B cell (primary cell): ENCODE measurements at regions not wholly inside any gene's neighbourhood (a gene's known extent, or its start where the extent isn't known, plus 50 kb on each side); places are given as distances from the start of the nearest gene placed in this dataset.

Experiments
- ATAC-seq: fragments of 200-7000 bp; cut with Tn5 transposase; one replicate; pipeline ENCODE4 v1.10.0; 2021; ENCODE audit warnings: low read depth, mild to moderate bottlenecking, moderate number of reproducible peaks, moderate library complexity
- CTCF ChIA-PET: fragments of 350-600 bp; sonication (Branson Sonifier 250); formaldehyde crosslinking; loops from one replicate; lab custom pipeline; 2021; ENCODE audit warnings: antibody characterized with exemption, inconsistent platforms; lab: Charles Lee
- POLR2A ChIA-PET: fragments of 350-600 bp; sonication (Branson Sonifier 250); formaldehyde crosslinking; loops from one replicate; lab custom pipeline; 2021; ENCODE audit warnings: antibody characterized with exemption; lab: Charles Lee
- DNase-seq: peaks from one replicate; pipeline ENCODE4 v3.0.0; 2013
- H2AFZ ChIP-seq: 2 replicates; pipeline ENCODE4 v1.6.1; 2012; ENCODE audit warnings: mild to moderate bottlenecking, low read depth, low read length; ENCODE audit not compliant: insufficient read depth, poor library complexity, severe bottlenecking
- H3K27ac ChIP-seq, 2 donors: 1 replicate in 1 of 2; 2 replicates in 1 of 2; pipeline ENCODE4 v1.5.1; 2012 to 2013; ENCODE audit warnings: low read length in 2 of 2, mild to moderate bottlenecking in 2 of 2, moderate library complexity in 1 of 2
- H3K27me3 ChIP-seq, 4 experiments: fragments of 200-600 bp in 1 of 4; sonication (generic) in 1 of 4; replicated peaks in 1 of 4; 1 replicate in 2 of 4; 2 replicates in 2 of 4; pipeline versions ENCODE4 v1.6.1 to v1.7.0; 2013 to 2016; ENCODE audit warnings: low read length in 3 of 4, mild to moderate bottlenecking in 2 of 4, mixed read lengths in 1 of 4, moderate library complexity in 1 of 4; ENCODE audit not compliant: insufficient read depth in 4 of 4, control insufficient read depth in 3 of 4; ENCODE audit errors: control extremely low read depth in 1 of 4
- H3K36me3 ChIP-seq, 2 experiments: replicated peaks in 1 of 2; 1 replicate in 1 of 2; 2 replicates in 1 of 2; pipeline versions ENCODE4 v1.6.1 to v1.7.1; 2013; ENCODE audit warnings: low read length in 1 of 2; ENCODE audit not compliant: insufficient read depth in 2 of 2, control insufficient read depth in 1 of 2; ENCODE audit errors: control extremely low read depth in 1 of 2, extremely low read depth in 1 of 2
- H3K4me1 ChIP-seq, 2 donors: fragments of 200-600 bp in 1 of 2; sonication (generic) in 1 of 2; 1 replicate in 1 of 2; 2 replicates in 1 of 2; pipeline versions ENCODE4 v1.5.1 to v1.6.1; 2013 to 2017; ENCODE audit warnings: low read length in 2 of 2; ENCODE audit not compliant: control insufficient read depth in 2 of 2, insufficient read depth in 2 of 2
- H3K4me2 ChIP-seq: replicated peaks from 2 replicates; pipeline ENCODE3; 2012; ENCODE audit warnings: mild to moderate bottlenecking, low read depth, low read length; ENCODE audit not compliant: poor library complexity, severe bottlenecking
- H3K4me3 ChIP-seq, 5 experiments: fragments of 200-600 bp in 1 of 5; sonication (generic) in 1 of 5; 1 replicate in 3 of 5; 2 replicates in 2 of 5; pipeline versions ENCODE4 v1.5.1 to v1.7.0; 2011 to 2016; ENCODE audit warnings: low read length in 4 of 5, mild to moderate bottlenecking in 4 of 5, low read depth in 2 of 5, control low read depth in 1 of 5, moderate library complexity in 1 of 5; ENCODE audit not compliant: insufficient read depth in 1 of 5; ENCODE audit errors: control extremely low read depth in 1 of 5, extremely low read depth in 1 of 5
- H3K79me2 ChIP-seq: fragments of 200-600 bp; sonication (generic); one replicate; pipeline ENCODE4 v1.6.0; 2016; ENCODE audit warnings: low read length; ENCODE audit not compliant: control insufficient read depth, insufficient read depth
- H3K9ac ChIP-seq: fragments of 200-600 bp; sonication (generic); 2 replicates; pipeline ENCODE4 v1.6.1; 2017; ENCODE audit warnings: mild to moderate bottlenecking, low read length, moderate library complexity
- H3K9me3 ChIP-seq, 3 donors: one replicate each; pipeline versions ENCODE4 v1.6.1 to v1.7.1; 2013; ENCODE audit warnings: low read length in 2 of 3; ENCODE audit not compliant: control insufficient read depth in 2 of 3, insufficient read depth in 1 of 3; ENCODE audit errors: control extremely low read depth in 1 of 3
- H4K20me1 ChIP-seq: 2 replicates; pipeline ENCODE4 v1.6.0; 2012; ENCODE audit warnings: mild to moderate bottlenecking, low read length; ENCODE audit not compliant: insufficient read depth, control insufficient read depth, poor library complexity, severe bottlenecking
- H3K27ac Mint-ChIP-seq: one replicate; pipeline ENCODE4 v1.8.0; 2021; ENCODE audit warnings: mixed read lengths
- H3K27me3 Mint-ChIP-seq: one replicate; pipeline ENCODE4 v1.8.0; 2021; ENCODE audit warnings: mixed read lengths
- H3K4me1 Mint-ChIP-seq: one replicate; pipeline ENCODE4 v1.8.0; 2021; ENCODE audit warnings: mixed read lengths
- H3K4me3 Mint-ChIP-seq: one replicate; pipeline ENCODE4 v1.8.0; 2021; ENCODE audit warnings: mixed read lengths
- H3K9me3 Mint-ChIP-seq: one replicate; pipeline ENCODE4 v1.8.0; 2022; ENCODE audit warnings: mixed read lengths; ENCODE audit not compliant: insufficient read depth
- CTCF ChIP-seq: fragments of 200-600 bp; IDR thresholded peaks from one replicate; pipeline ENCODE4 v1.8.0; 2022; ENCODE audit warnings: antibody characterized with exemption, mild to moderate bottlenecking
- EZH2 ChIP-seq: IDR thresholded peaks from 2 replicates; pipeline ENCODE4 v1.6.1; 2012; ENCODE audit warnings: borderline replicate concordance, low read depth, mild to moderate bottlenecking, moderate library complexity, low read length; ENCODE audit not compliant: insufficient read depth, poor library complexity, severe bottlenecking
- WGBS: methylation state at CpG from one replicate; pipeline ENCODE4 v1.1.5; 2013; ENCODE audit warnings: missing lambda C conversion rate; ENCODE audit not compliant: insufficient coverage; 5-methylcytosine and 5-hydroxymethylcytosine counted together
- intact Hi-C: fragments of 100-400 bp; cut with micrococcal nuclease; formaldehyde crosslinking; loops from one replicate; pipeline ENCODE4 v1.10.0; 2022

GRCh38 chr5:2208239-2208544 lies 325.5 kb upstream of the IRX4 start:
- Histone ChIP-seq H3K9me3 (peaks cover 0 to 22% (median 0%) of the 10 kb centered on the region in 3 donors), H3K27ac (no peak overlapping the region), H4K20me1 (no peaks in the 10 kb centered on the region), H2AFZ (no peak overlapping the region), H3K9ac (no peak overlapping the region), H3K27me3 (peaks cover 0 to 10% (median 0%) of the 10 kb centered on the region in 4 experiments), H3K36me3 (no peaks in the 10 kb centered on the region), H3K4me1 (no peaks in the 10 kb centered on the region), H3K79me2 (no peaks in the 10 kb centered on the region), H3K4me2 (no peak overlapping the region), H3K4me3 (no peak overlapping the region)
- Mint-ChIP-seq H3K4me1 (no peaks in the 10 kb centered on the region), H3K9me3 (no peaks in the 10 kb centered on the region), H3K27me3 (peaks cover 6% of the 10 kb centered on the region), H3K27ac (no peak overlapping the region), H3K4me3 (no peak overlapping the region)
- no peak for TF ChIP-seq CTCF
- DNase-seq = no peak
- ChIA-PET CTCF (no interaction called here), POLR2A (no interaction called here)
- WGBS = 16% methylated on average over 2 of the region's 5 CpGs
- ATAC-seq = no peak
- intact Hi-C loops = no loop called here

GRCh38 chr5:2207416-2208238 lies 324.9 kb upstream of the IRX4 start:
- TF ChIP-seq CTCF (no peak), EZH2 (no peak)
- H3K36me3 ChIP-seq = no peaks in the 10 kb centered on the region
- H3K4me1 Mint-ChIP-seq = no peaks in the 10 kb centered on the region
- no peak overlapping the region for H3K27ac ChIP-seq
- H3K9ac ChIP-seq = no peak overlapping the region
- no peaks in the 10 kb centered on the region for H3K79me2 ChIP-seq
- H3K4me3 Mint-ChIP-seq = no peak overlapping the region
- H3K4me3 ChIP-seq = no peak overlapping the region
- DNase-seq (no peak), ATAC-seq (no peak)
- intact Hi-C loops = no loop called here
- ChIA-PET POLR2A (no interaction called here), CTCF (no interaction called here)
- no peaks in the 10 kb centered on the region for H4K20me1 ChIP-seq
- H3K4me2 ChIP-seq = no peak overlapping the region
- no peak overlapping the region for H3K27ac Mint-ChIP-seq
- peaks cover 0 to 23% (median 0%) of the 10 kb centered on the region in 3 donors for H3K9me3 ChIP-seq
- H2AFZ ChIP-seq = no peak overlapping the region
- no peaks in the 10 kb centered on the region for H3K4me1 ChIP-seq
- H3K27me3 Mint-ChIP-seq = peaks cover 6% of the 10 kb centered on the region
- 63% methylated on average over 25 of the region's 25 CpGs for WGBS
- no peaks in the 10 kb centered on the region for H3K9me3 Mint-ChIP-seq
- peaks cover 0 to 10% (median 0%) of the 10 kb centered on the region in 4 experiments for H3K27me3 ChIP-seq
